OCI-LY1 (cell line): ENCODE measurements at regions not wholly inside any gene's neighbourhood (a gene's known extent, or its start where the extent isn't known, plus 50 kb on each side); places are given as distances from the start of the nearest gene placed in this dataset.

Source experiments
- H2AFZ ChIP-seq: fragments of 200-600 bp; sonication (generic), shearing (Covaris generic); 2 replicates; pipeline ENCODE4 v1.6.0; 2014; ENCODE audit warnings: antibody characterized with exemption, mild to moderate bottlenecking, low read length
- H3F3A ChIP-seq: fragments of 200-600 bp; sonication (generic), shearing (Covaris generic); 2 replicates; pipeline ENCODE4 v1.6.0; 2014; ENCODE audit warnings: mild to moderate bottlenecking, antibody characterized with exemption, low read length, moderate library complexity; ENCODE audit not compliant: insufficient read depth
- H3K27ac ChIP-seq: fragments of 200-600 bp; sonication (generic); 2 replicates; pipeline ENCODE4 v1.5.1; 2014; ENCODE audit warnings: low read length, mixed run types, mild to moderate bottlenecking, low read depth; ENCODE audit not compliant: poor library complexity, severe bottlenecking
- H3K27me3 ChIP-seq: fragments of 200-600 bp; sonication (generic); 2 replicates; pipeline ENCODE4 v1.6.0; 2014; ENCODE audit warnings: antibody characterized with exemption, mild to moderate bottlenecking, low read length, moderate library complexity; ENCODE audit not compliant: insufficient read depth
- H3K36me3 ChIP-seq: fragments of 200-600 bp; sonication (generic); 2 replicates; pipeline ENCODE4 v1.6.1; 2014; ENCODE audit warnings: mild to moderate bottlenecking, antibody characterized with exemption, low read length, moderate library complexity, mixed read lengths; ENCODE audit not compliant: insufficient read depth
- H3K4me1 ChIP-seq: fragments of 200-600 bp; sonication (generic); 2 replicates; pipeline ENCODE4 v1.5.1; 2014; ENCODE audit warnings: mild to moderate bottlenecking, low read length, moderate library complexity; ENCODE audit not compliant: insufficient read depth, severe bottlenecking
- H3K4me2 ChIP-seq: fragments of 200-600 bp; sonication (generic), shearing (Covaris generic); 2 replicates; pipeline ENCODE4 v1.6.1; 2014; ENCODE audit warnings: low read length
- H3K4me3 ChIP-seq: fragments of 200-600 bp; sonication (generic); 2 replicates; pipeline ENCODE4 v1.5.1; 2014; ENCODE audit warnings: low read length, low read depth, mild to moderate bottlenecking, mixed read lengths; ENCODE audit not compliant: poor library complexity, severe bottlenecking
- H3K79me2 ChIP-seq: fragments of 200-600 bp; shearing (Covaris generic); 2 replicates; pipeline ENCODE4 v1.6.1; 2016; ENCODE audit warnings: mixed run types, low read length, mixed read lengths; ENCODE audit not compliant: insufficient read depth
- H3K9ac ChIP-seq: fragments of 200-600 bp; sonication (generic), shearing (Covaris generic); 2 replicates; pipeline ENCODE4 v1.6.1; 2014; ENCODE audit warnings: mild to moderate bottlenecking, low read length, mixed read lengths
- H3K9me2 ChIP-seq: fragments of 200-600 bp; sonication (generic), shearing (Covaris generic); 2 replicates; pipeline ENCODE4 v1.6.1; 2014; ENCODE audit warnings: low read depth, mild to moderate bottlenecking, low read length, mixed read lengths
- H3K9me3 ChIP-seq: fragments of 200-600 bp; shearing (Covaris generic); 2 replicates; pipeline ENCODE4 v1.6.1; 2014; ENCODE audit warnings: low read length, mixed read lengths
- H4K20me1 ChIP-seq: fragments of 200-600 bp; sonication (generic), shearing (Covaris generic); 2 replicates; pipeline ENCODE4 v1.6.0; 2016; ENCODE audit warnings: mild to moderate bottlenecking, low read length; ENCODE audit not compliant: insufficient read depth
- EZH2 ChIP-seq: fragments of 200-600 bp; sonication (generic), shearing (Covaris generic); IDR thresholded peaks from 2 replicates; pipeline ENCODE4 v1.8.0; 2017; ENCODE audit warnings: borderline replicate concordance, mixed run types, mild to moderate bottlenecking, antibody characterized with exemption, low read length, moderate library complexity, mixed read lengths
- TF ChIP-seq, protein P1 (sequence below): fragments of 200-600 bp; sonication (generic), shearing (Covaris generic); IDR thresholded peaks from 2 replicates; pipeline ENCODE4 v1.5.1; 2017; ENCODE audit warnings: mild to moderate bottlenecking, antibody characterized with exemption, low read length, moderate library complexity, mixed read lengths

DNA sequence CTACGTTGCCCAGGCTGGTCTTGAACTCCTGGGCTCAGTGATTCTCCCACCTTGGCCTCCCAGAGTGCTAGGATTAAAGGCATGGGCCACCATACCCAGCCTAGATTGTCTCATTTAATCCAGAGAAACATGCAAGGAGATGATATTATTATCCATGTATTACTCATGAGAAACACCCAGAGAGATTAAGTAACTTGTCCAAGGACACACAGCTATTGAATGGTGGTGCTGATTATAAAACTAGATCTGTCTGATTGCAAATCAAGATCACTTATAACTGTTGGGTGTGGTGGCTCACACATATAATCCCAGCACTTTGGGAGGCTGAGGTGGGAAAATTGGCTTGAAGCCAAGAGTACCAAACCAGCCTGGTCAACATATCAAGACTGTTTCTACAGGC lies 94.4 kb upstream of the ZNF217 start:
- TF ChIP-seq, protein P1, sequence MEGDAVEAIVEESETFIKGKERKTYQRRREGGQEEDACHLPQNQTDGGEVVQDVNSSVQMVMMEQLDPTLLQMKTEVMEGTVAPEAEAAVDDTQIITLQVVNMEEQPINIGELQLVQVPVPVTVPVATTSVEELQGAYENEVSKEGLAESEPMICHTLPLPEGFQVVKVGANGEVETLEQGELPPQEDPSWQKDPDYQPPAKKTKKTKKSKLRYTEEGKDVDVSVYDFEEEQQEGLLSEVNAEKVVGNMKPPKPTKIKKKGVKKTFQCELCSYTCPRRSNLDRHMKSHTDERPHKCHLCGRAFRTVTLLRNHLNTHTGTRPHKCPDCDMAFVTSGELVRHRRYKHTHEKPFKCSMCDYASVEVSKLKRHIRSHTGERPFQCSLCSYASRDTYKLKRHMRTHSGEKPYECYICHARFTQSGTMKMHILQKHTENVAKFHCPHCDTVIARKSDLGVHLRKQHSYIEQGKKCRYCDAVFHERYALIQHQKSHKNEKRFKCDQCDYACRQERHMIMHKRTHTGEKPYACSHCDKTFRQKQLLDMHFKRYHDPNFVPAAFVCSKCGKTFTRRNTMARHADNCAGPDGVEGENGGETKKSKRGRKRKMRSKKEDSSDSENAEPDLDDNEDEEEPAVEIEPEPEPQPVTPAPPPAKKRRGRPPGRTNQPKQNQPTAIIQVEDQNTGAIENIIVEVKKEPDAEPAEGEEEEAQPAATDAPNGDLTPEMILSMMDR: no peak
- TF ChIP-seq EZH2: no peak
- H3K9ac ChIP-seq: no peak overlapping the region
- H2AFZ ChIP-seq: no peak overlapping the region
- no peaks in the 10 kb centered on the region for H4K20me1 ChIP-seq
- H3K9me3 ChIP-seq: no peaks in the 10 kb centered on the region
- H3K36me3 ChIP-seq: no peaks in the 10 kb centered on the region
- no peak overlapping the region for H3K4me2 ChIP-seq
- no peaks in the 10 kb centered on the region for H3K27me3 ChIP-seq
- H3K27ac ChIP-seq: peak overlapping the region; percentile 62
- H3F3A ChIP-seq: 0 out of 2 replicates have a peak, but pooled peaks cover 6% of the 10 kb centered on the region
- no peak overlapping the region for H3K4me3 ChIP-seq
- H3K79me2 ChIP-seq: no peaks in the 10 kb centered on the region
- peaks cover 58% of the 10 kb centered on the region for H3K4me1 ChIP-seq
- H3K9me2 ChIP-seq: no peaks in the 10 kb centered on the region

DNA sequence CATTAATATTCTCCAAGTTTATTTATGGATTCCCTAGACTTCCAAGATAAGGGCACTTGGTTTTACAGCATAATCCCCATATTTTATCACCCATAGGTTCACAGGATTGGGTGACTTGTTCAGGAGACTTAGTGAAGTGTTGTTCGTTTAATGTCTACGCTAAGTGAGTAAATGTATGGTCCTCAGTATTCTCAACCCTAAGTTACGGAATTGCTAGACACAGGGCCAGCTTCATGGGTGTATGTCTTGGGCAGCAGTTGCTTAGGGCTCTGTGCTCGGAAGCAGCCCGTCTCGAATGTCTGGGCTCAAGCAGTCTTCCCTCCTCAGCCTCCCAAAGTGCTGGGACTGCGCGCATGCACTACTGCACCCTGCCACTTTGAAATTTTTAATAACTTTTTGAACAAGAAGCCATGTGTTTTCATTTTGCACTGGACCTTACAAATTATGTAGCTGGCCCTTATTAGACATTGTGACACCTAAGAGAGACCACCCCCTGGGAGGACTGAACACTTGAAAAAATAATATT lies 91.5 kb upstream of the ZNF217 start:
- H3K4me2 ChIP-seq: peak overlapping the region; percentile 38; the same call in 1 of the 2 replicates
- H3K9me2 ChIP-seq: no peaks in the 10 kb centered on the region

DNA sequence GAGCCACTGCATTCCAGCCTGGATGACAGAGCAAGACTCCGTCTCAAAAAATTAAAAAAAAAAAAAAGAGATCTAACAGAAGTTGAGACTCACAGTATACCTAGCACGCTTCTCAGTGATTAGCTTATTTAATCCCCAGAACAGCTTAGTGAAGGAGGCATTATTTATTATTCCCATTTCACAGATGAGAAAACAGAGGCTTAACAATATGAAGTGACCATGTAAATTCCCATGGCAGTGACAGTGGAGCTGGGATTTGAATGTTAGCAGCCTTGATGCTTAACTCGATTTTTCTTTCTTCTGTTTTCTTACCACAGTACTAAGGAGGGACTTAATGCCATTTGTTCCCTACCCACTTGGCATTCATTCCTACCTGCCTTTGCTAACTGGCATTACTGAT lies 89.9 kb upstream of the ZNF217 start:
- Histone ChIP-seq H3K9me2 (no peaks in the 10 kb centered on the region), H3K79me2 (no peaks in the 10 kb centered on the region), H3K36me3 (no peaks in the 10 kb centered on the region), H3K27ac (peak overlapping the region; percentile 97), H3K4me2 (no peak overlapping the region), H3K4me1 (peaks cover 65% of the 10 kb centered on the region), H4K20me1 (no peaks in the 10 kb centered on the region), H3K9ac (no peak overlapping the region), H2AFZ (no peak overlapping the region), H3K27me3 (no peaks in the 10 kb centered on the region), H3F3A (0 out of 2 replicates have a peak, but pooled peaks cover 6% of the 10 kb centered on the region), H3K4me3 (no peak overlapping the region), H3K9me3 (no peaks in the 10 kb centered on the region)
- TF ChIP-seq, protein P1: no peak
- TF ChIP-seq EZH2: no peak

More for the DNA sequence above, 91.5 kb upstream of the ZNF217 start:
- H3K36me3 ChIP-seq: no peaks in the 10 kb centered on the region
- peaks cover 56% of the 10 kb centered on the region for H3K4me1 ChIP-seq
- H3K27ac ChIP-seq: peak overlapping the region; percentile 90
- TF ChIP-seq, protein P1: no peak
- no peak for TF ChIP-seq EZH2
- H3K4me3 ChIP-seq: no peak overlapping the region
- no peaks in the 10 kb centered on the region for H3K79me2 ChIP-seq
- no peaks in the 10 kb centered on the region for H4K20me1 ChIP-seq
- 0 out of 2 replicates have a peak overlapping the region, but pooled peaks have one; percentile 72 for H2AFZ ChIP-seq
- 0 out of 2 replicates have a peak, but pooled peaks cover 6% of the 10 kb centered on the region for H3F3A ChIP-seq
- H3K27me3 ChIP-seq: no peaks in the 10 kb centered on the region
- peak overlapping the region; percentile 57 for H3K9ac ChIP-seq
- no peaks in the 10 kb centered on the region for H3K9me3 ChIP-seq
